ENCODE measurements at regions not wholly inside any gene's neighbourhood (a gene's known extent, or its start where the extent isn't known, plus 50 kb on each side); places are given as distances from the start of the nearest gene placed in this dataset.
"Not testable (repeated sequence)": the region's sequence is repeated elsewhere in the genome, so short reads cannot be mapped to it uniquely, and the experiment has no call there.

- DNase-seq, result no peak
- no peak for TF ChIP-seq POLR2A (IDR thresholded peaks at IDR 0.05; ENCODE audit: low read length)
- TF ChIP-seq GATA1 (IDR thresholded peaks at IDR 0.05; ENCODE audit: low read depth, low read length), result no peak
Measured at GRCh38 chrX:130529531-130529930, 127.7 kb downstream of the RBMX2 start.

GRCh38 chrX:130531066-130531465, 129.3 kb downstream of the RBMX2 start:
- TF ChIP-seq POLR2A (IDR thresholded peaks at IDR 0.05; ENCODE audit: low read length) (no peak), GATA1 (IDR thresholded peaks at IDR 0.05; ENCODE audit: low read depth, low read length) (no peak)
- no peak for DNase-seq

GRCh38 chrX:130539721-130540321, 138.0 kb downstream of the RBMX2 start:
- DNase-seq, result peak; percentile 44 to 68
- TF ChIP-seq POLR2A (IDR thresholded peaks at IDR 0.05; ENCODE audit: low read length) (no peak), GATA1 (IDR thresholded peaks at IDR 0.05; ENCODE audit: low read depth, low read length) (no peak)

- no peak for TF ChIP-seq GATA1 (IDR thresholded peaks at IDR 0.05; ENCODE audit: low read depth, low read length)
- no peak for TF ChIP-seq POLR2A (IDR thresholded peaks at IDR 0.05; ENCODE audit: low read length)
- DNase-seq, result no peak
Measured at GRCh38 chrX:130543603-130544325, 142.0 kb downstream of the RBMX2 start.

GRCh38 chrX:130545796-130546195, 144.0 kb downstream of the RBMX2 start:
- TF ChIP-seq GATA1 (IDR thresholded peaks at IDR 0.05; ENCODE audit: low read depth, low read length) (no peak), POLR2A (IDR thresholded peaks at IDR 0.05; ENCODE audit: low read length) (no peak)
- DNase-seq, result no peak

- DNase-seq, result not testable (repeated sequence)
Measured at GRCh38 chrX:130549382-130549781, 147.6 kb downstream of the RBMX2 start.

- TF ChIP-seq POLR2A (IDR thresholded peaks at IDR 0.05; ENCODE audit: low read length), result no peak
- TF ChIP-seq GATA1 (IDR thresholded peaks at IDR 0.05; ENCODE audit: low read depth, low read length), result no peak
- no peak for DNase-seq
Measured at GRCh38 chrX:130550351-130550750, 148.6 kb downstream of the RBMX2 start.

GRCh38 chrX:130552444-130553073, 150.8 kb downstream of the RBMX2 start:
- TF ChIP-seq GATA1 (IDR thresholded peaks at IDR 0.05; ENCODE audit: low read depth, low read length) (no peak), POLR2A (IDR thresholded peaks at IDR 0.05; ENCODE audit: low read length) (no peak)
- no peak for DNase-seq

GRCh38 chrX:130555341-130555740, 153.6 kb downstream of the RBMX2 start:
- DNase-seq, result no peak
- TF ChIP-seq POLR2A (IDR thresholded peaks at IDR 0.05; ENCODE audit: low read length), result no peak
- no peak for TF ChIP-seq GATA1 (IDR thresholded peaks at IDR 0.05; ENCODE audit: low read depth, low read length)

- TF ChIP-seq GATA1 (IDR thresholded peaks at IDR 0.05; ENCODE audit: low read depth, low read length), result no peak
- no peak for TF ChIP-seq POLR2A (IDR thresholded peaks at IDR 0.05; ENCODE audit: low read length)
- no peak for DNase-seq
Measured at GRCh38 chrX:130555757-130556156, 154.0 kb downstream of the RBMX2 start.

GRCh38 chrX:130556951-130557350, 155.2 kb downstream of the RBMX2 start:
- DNase-seq, result no peak
- TF ChIP-seq POLR2A (IDR thresholded peaks at IDR 0.05; ENCODE audit: low read length) (no peak), GATA1 (IDR thresholded peaks at IDR 0.05; ENCODE audit: low read depth, low read length) (no peak)

- no peak for DNase-seq
- TF ChIP-seq POLR2A (IDR thresholded peaks at IDR 0.05; ENCODE audit: low read length) (no peak), GATA1 (IDR thresholded peaks at IDR 0.05; ENCODE audit: low read depth, low read length) (no peak)
Measured at GRCh38 chrX:130560544-130560943, 158.8 kb downstream of the RBMX2 start.

GRCh38 chrX:130561930-130562329, 160.1 kb downstream of the RBMX2 start:
- no peak for TF ChIP-seq GATA1 (IDR thresholded peaks at IDR 0.05; ENCODE audit: low read depth, low read length)
- TF ChIP-seq POLR2A (IDR thresholded peaks at IDR 0.05; ENCODE audit: low read length), result no peak
- DNase-seq, result no peak

- DNase-seq, result no peak
- no peak for TF ChIP-seq POLR2A (IDR thresholded peaks at IDR 0.05; ENCODE audit: low read length)
- TF ChIP-seq GATA1 (IDR thresholded peaks at IDR 0.05; ENCODE audit: low read depth, low read length), result no peak
Measured at GRCh38 chrX:130563476-130563875, 161.7 kb downstream of the RBMX2 start.

All from erythroblast (primary cell).